ENCODE measurements at regions not wholly inside any gene's neighbourhood (a gene's known extent, or its start where the extent isn't known, plus 50 kb on each side); places are given as distances from the start of the nearest gene placed in this dataset.

GRCh38 chr13:68636784-68637183 lies 1406.6 kb upstream of the PCDH9 start:
- H2AFZ ChIP-seq (replicated peaks) = no peak overlapping the region
- H3K4me3 ChIP-seq = no peak overlapping the region
- peaks cover 2% of the 10 kb centered on the region for H3K27me3 Mint-ChIP-seq (ENCODE audit: insufficient read depth, low read depth)
- DNase-seq (ENCODE audit: low spot score) = no peak
- H3K4me3 Mint-ChIP-seq = no peak overlapping the region
- H3F3A ChIP-seq (ENCODE audit: low read depth) = no peaks in the 10 kb centered on the region
- H3K4me2 ChIP-seq = no peak overlapping the region
- H3K36me3 Mint-ChIP-seq = no peaks in the 10 kb centered on the region
- H3K9me3 ChIP-seq (ENCODE audit: low read depth) = no peaks in the 10 kb centered on the region
- H3K4me1 ChIP-seq = no peaks in the 10 kb centered on the region
- H3K9me3 Mint-ChIP-seq = no peaks in the 10 kb centered on the region
- H3K27ac Mint-ChIP-seq = no peak overlapping the region
- no peaks in the 10 kb centered on the region for H3K79me2 ChIP-seq (ENCODE audit: low read depth)
- no peak overlapping the region for H3K9ac ChIP-seq
- TF ChIP-seq CTCF (IDR thresholded peaks at IDR 0.05) (no peak), EZH2 (IDR thresholded peaks at IDR 0.05) (no peak), EZH2phosphoT487 (IDR thresholded peaks at IDR 0.05) (no peak)
- H4K20me1 ChIP-seq (ENCODE audit: low read depth) = no peaks in the 10 kb centered on the region
- H3K27me3 ChIP-seq = no peaks in the 10 kb centered on the region
- no peaks in the 10 kb centered on the region for H3K36me3 ChIP-seq
- no peak overlapping the region for H3K27ac ChIP-seq
- H3K4me1 Mint-ChIP-seq = no peaks in the 10 kb centered on the region

GRCh38 chr13:68628994-68629393 lies 1398.9 kb upstream of the PCDH9 start:
- no peak overlapping the region for H3K4me3 Mint-ChIP-seq
- no peak for DNase-seq (ENCODE audit: low spot score)
- H3K4me1 Mint-ChIP-seq = no peaks in the 10 kb centered on the region
- TF ChIP-seq CTCF (IDR thresholded peaks at IDR 0.05) = no peak
- TF ChIP-seq EZH2 (IDR thresholded peaks at IDR 0.05) = no peak
- TF ChIP-seq EZH2phosphoT487 (IDR thresholded peaks at IDR 0.05) = no peak
- no peak overlapping the region for H3K4me2 ChIP-seq
- no peak overlapping the region for H2AFZ ChIP-seq (replicated peaks)
- no peak overlapping the region for H3K27ac Mint-ChIP-seq
- H3K36me3 ChIP-seq = no peaks in the 10 kb centered on the region
- no peaks in the 10 kb centered on the region for H3F3A ChIP-seq (ENCODE audit: low read depth)
- H3K27me3 ChIP-seq = no peaks in the 10 kb centered on the region
- no peaks in the 10 kb centered on the region for H3K9me3 ChIP-seq (ENCODE audit: low read depth)
- H3K27me3 Mint-ChIP-seq (ENCODE audit: insufficient read depth, low read depth) = no peaks in the 10 kb centered on the region
- H3K9me3 Mint-ChIP-seq = no peaks in the 10 kb centered on the region
- no peaks in the 10 kb centered on the region for H4K20me1 ChIP-seq (ENCODE audit: low read depth)
- no peak overlapping the region for H3K9ac ChIP-seq
- H3K4me3 ChIP-seq = no peak overlapping the region
- H3K27ac ChIP-seq = no peak overlapping the region
- H3K79me2 ChIP-seq (ENCODE audit: low read depth) = no peaks in the 10 kb centered on the region
- no peaks in the 10 kb centered on the region for H3K36me3 Mint-ChIP-seq
- no peaks in the 10 kb centered on the region for H3K4me1 ChIP-seq

GRCh38 chr13:68627379-68627778 lies 1397.2 kb upstream of the PCDH9 start:
- H3K27me3 Mint-ChIP-seq (ENCODE audit: insufficient read depth, low read depth) = no peaks in the 10 kb centered on the region
- no peaks in the 10 kb centered on the region for H4K20me1 ChIP-seq (ENCODE audit: low read depth)
- TF ChIP-seq CTCF (IDR thresholded peaks at IDR 0.05) (no peak), EZH2phosphoT487 (IDR thresholded peaks at IDR 0.05) (no peak), EZH2 (IDR thresholded peaks at IDR 0.05) (no peak)

More at GRCh38 chr13:68627379-68627778, 1397.2 kb upstream of the PCDH9 start:
- H3K9me3 Mint-ChIP-seq = no peaks in the 10 kb centered on the region
- Histone ChIP-seq H3K9ac (no peak overlapping the region), H3K4me3 (no peak overlapping the region), H3K9me3 (ENCODE audit: low read depth) (no peaks in the 10 kb centered on the region), H3F3A (ENCODE audit: low read depth) (no peaks in the 10 kb centered on the region), H3K27me3 (no peaks in the 10 kb centered on the region), H3K27ac (no peak overlapping the region), H3K4me2 (no peak overlapping the region), H3K4me1 (no peaks in the 10 kb centered on the region), H3K36me3 (no peaks in the 10 kb centered on the region), H3K79me2 (ENCODE audit: low read depth) (no peaks in the 10 kb centered on the region), H2AFZ (replicated peaks) (no peak overlapping the region)
- no peaks in the 10 kb centered on the region for H3K4me1 Mint-ChIP-seq
- no peak overlapping the region for H3K4me3 Mint-ChIP-seq
- no peaks in the 10 kb centered on the region for H3K36me3 Mint-ChIP-seq
- H3K27ac Mint-ChIP-seq = no peak overlapping the region
- DNase-seq (ENCODE audit: low spot score) = no peak

All from neural progenitor cell (in vitro differentiated cells).